Left ventricle myocardium inferior (tissue), 1 donor: ENCODE measurements at regions not wholly inside any gene's neighbourhood (a gene's known extent, or its start where the extent isn't known, plus 50 kb on each side); places are given as distances from the start of the nearest gene placed in this dataset.

Experiments
- DNase-seq: peaks from one replicate; pipeline ENCODE4 v3.0.0-alpha.2; 2020
- H3K27ac ChIP-seq: fragments of 200-600 bp; replicated peaks from 2 replicates; pipeline ENCODE4 v1.8.0; 2021
- H3K27me3 ChIP-seq: fragments of 200-600 bp; 2 replicates; pipeline ENCODE4 v1.8.0; 2021; ENCODE audit warnings: low read depth
- H3K36me3 ChIP-seq: fragments of 200-600 bp; 2 replicates; pipeline ENCODE4 v1.8.0; 2021
- H3K4me1 ChIP-seq: fragments of 200-600 bp; 2 replicates; pipeline ENCODE4 v1.8.0; 2021
- H3K4me3 ChIP-seq: fragments of 200-600 bp; 2 replicates; pipeline ENCODE4 v1.8.0; 2021; ENCODE audit warnings: mild to moderate bottlenecking, moderate library complexity
- H3K9me3 ChIP-seq: fragments of 200-600 bp; replicated peaks from 2 replicates; pipeline ENCODE4 v1.8.0; 2021
- intact Hi-C: fragments of 100-400 bp; cut with micrococcal nuclease; formaldehyde crosslinking; loops from one replicate; pipeline ENCODE4 v1.11.0; 2022
- TF ChIP-seq, protein P1 (sequence below): fragments of 200-600 bp; IDR thresholded peaks from 2 replicates; pipeline ENCODE4 v1.8.0; 2021; ENCODE audit warnings: antibody characterized with exemption, mild to moderate bottlenecking, borderline replicate concordance
- donor health status: DM: no; HTN: yes; CAD: no; lungs with severe emphysema.

DNA sequence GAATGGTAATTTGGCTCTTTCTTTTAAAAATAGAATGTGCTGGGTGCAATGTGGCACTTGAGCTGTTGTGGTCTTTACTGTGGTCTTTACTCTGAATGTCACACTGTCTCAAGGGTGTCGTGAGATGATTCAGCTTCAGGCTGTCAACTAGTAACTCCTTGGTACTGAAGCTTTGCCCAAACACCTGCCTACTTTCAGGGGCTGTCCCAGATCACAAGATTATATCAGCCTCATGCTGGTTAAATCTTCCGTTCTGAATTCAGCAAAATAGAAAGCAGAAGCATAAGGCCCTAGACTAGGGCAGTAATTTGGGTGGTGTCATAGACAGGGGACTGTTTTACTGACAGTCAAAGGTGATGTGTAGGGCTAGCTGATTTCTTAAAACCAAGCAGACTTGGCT, 110.9 kb downstream of the BAMBI start:
- TF ChIP-seq, protein P1, sequence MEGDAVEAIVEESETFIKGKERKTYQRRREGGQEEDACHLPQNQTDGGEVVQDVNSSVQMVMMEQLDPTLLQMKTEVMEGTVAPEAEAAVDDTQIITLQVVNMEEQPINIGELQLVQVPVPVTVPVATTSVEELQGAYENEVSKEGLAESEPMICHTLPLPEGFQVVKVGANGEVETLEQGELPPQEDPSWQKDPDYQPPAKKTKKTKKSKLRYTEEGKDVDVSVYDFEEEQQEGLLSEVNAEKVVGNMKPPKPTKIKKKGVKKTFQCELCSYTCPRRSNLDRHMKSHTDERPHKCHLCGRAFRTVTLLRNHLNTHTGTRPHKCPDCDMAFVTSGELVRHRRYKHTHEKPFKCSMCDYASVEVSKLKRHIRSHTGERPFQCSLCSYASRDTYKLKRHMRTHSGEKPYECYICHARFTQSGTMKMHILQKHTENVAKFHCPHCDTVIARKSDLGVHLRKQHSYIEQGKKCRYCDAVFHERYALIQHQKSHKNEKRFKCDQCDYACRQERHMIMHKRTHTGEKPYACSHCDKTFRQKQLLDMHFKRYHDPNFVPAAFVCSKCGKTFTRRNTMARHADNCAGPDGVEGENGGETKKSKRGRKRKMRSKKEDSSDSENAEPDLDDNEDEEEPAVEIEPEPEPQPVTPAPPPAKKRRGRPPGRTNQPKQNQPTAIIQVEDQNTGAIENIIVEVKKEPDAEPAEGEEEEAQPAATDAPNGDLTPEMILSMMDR = no peak
- Histone ChIP-seq H3K4me3 (no peak overlapping the region), H3K4me1 (no peaks in the 10 kb centered on the region), H3K9me3 (no peaks in the 10 kb centered on the region), H3K27me3 (peaks cover 14% of the 10 kb centered on the region), H3K27ac (no peak overlapping the region), H3K36me3 (no peaks in the 10 kb centered on the region)
- DNase-seq = no peak
- intact Hi-C loops = no loop called here

DNA sequence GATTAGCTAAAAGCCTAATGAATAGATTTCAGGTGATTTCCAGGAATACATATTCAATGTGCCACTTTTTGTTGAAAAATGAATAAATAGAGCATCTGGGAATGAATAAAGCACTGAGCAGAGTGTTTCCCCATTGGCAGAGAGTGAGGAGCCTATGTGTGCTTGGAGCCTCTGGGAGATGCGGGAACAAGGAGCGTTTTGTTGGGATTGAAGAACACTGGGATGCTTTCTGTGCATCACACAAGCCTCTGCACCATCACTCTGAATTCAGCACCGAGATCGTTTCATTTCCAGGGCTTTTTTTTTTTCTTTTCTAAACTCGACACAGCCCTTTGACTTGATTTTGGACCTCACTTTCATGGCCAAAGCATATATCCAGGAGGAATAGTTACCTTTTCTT, 111.4 kb downstream of the BAMBI start:
- Histone ChIP-seq H3K27me3 (peaks cover 14% of the 10 kb centered on the region), H3K9me3 (no peaks in the 10 kb centered on the region), H3K4me3 (no peak overlapping the region), H3K27ac (no peak overlapping the region), H3K36me3 (no peaks in the 10 kb centered on the region), H3K4me1 (no peaks in the 10 kb centered on the region)
- TF ChIP-seq, protein P1 = no peak
- intact Hi-C loops = no loop called here
- no peak for DNase-seq

DNA sequence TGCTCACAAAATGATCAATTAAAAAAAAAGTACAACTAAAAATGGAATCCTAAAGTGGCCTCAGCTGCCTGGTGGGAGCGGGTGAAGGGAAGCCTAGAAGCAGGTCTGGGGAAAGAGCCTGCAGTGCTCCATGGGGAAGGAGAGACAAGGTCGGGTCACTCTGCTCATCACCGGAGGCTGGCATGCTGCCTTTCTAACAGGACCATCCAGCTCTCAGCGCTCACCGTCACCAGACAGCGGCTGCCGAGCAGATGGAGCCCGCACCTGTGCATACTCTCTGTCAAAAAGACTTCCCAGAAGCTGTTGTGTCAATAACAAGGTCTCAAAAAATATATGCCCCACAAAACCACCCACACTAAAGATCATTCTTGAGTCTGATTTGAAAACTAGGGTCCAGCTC, 112.8 kb downstream of the BAMBI start:
- DNase-seq = no peak
- Histone ChIP-seq H3K4me1 (no peaks in the 10 kb centered on the region), H3K9me3 (no peaks in the 10 kb centered on the region), H3K27me3 (peaks cover 14% of the 10 kb centered on the region), H3K4me3 (no peak overlapping the region), H3K27ac (no peak overlapping the region), H3K36me3 (no peaks in the 10 kb centered on the region)
- intact Hi-C loops = no loop called here
- TF ChIP-seq, protein P1 = no peak

DNA sequence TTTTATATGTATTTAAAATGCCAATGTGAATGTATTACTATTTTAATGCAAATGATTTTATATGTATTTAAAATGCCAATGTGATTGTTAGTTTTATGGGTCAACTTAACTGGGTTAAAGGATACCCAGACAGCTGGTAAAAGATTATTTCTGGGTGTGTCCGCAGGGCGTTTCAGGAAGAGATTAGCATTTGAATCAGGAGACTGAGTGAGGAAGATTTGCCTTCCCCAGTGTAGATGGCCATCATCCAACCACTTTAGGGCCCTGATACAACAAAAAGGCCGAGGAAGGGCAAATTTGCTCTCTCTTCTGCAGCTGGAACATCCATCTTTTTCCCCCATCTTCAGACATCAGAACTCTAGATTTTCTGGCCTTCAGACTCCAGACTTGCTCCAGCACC, 116.2 kb downstream of the BAMBI start:
- Histone ChIP-seq H3K36me3 (no peaks in the 10 kb centered on the region), H3K9me3 (no peaks in the 10 kb centered on the region), H3K27me3 (no peaks in the 10 kb centered on the region), H3K4me3 (no peak overlapping the region), H3K27ac (no peak overlapping the region), H3K4me1 (no peaks in the 10 kb centered on the region)
- intact Hi-C loops = no loop called here
- no peak for DNase-seq
- TF ChIP-seq, protein P1 = no peak

DNA sequence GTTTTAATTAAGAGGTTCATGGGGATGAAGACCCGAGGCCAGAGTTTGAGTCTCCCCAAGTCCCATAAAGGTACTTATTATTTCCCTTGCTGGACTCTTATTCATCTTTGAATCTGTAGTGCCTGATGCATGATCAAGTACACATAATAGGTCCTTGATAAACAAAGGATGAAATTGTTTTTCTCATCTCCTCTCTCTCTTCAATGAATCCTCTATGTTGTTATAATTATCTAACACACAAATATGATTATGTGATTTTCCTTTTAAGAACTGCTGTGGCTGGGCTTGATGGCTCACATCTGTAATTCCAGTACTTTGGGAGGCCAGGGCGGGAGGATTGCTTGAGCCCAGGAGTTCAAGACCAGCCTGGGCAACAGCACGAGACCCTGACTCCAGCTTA, 117.7 kb downstream of the BAMBI start:
- TF ChIP-seq, protein P1 = no peak
- Histone ChIP-seq H3K36me3 (no peaks in the 10 kb centered on the region), H3K9me3 (no peaks in the 10 kb centered on the region), H3K27me3 (no peaks in the 10 kb centered on the region), H3K27ac (no peak overlapping the region), H3K4me1 (no peaks in the 10 kb centered on the region), H3K4me3 (no peak overlapping the region)
- DNase-seq = no peak
- intact Hi-C loops = no loop called here
